Stimulated activated CD4-positive, alpha-beta T cell treated with anti-CD3 and anti-CD28 coated beads, TNF-alpha, amount 100 ng/mL, for 4 hours (primary cell): ENCODE measurements at regions not wholly inside any gene's neighbourhood (a gene's known extent, or its start where the extent isn't known, plus 50 kb on each side); places are given as distances from the start of the nearest gene placed in this dataset.

Experiments used
- DNase-seq, 3 experiments: peaks; one replicate each; pipeline ENCODE4 v3.0.0-alpha.2; 2020; ENCODE audit warnings: low read depth in 3 of 3

GRCh38 chr9:32255026-32255425, 129.4 kb upstream of the ACO1 start:
- no peak for DNase-seq

GRCh38 chr9:32258482-32258881, 126.0 kb upstream of the ACO1 start:
- no peak for DNase-seq

- no peak for DNase-seq
These were observed 124.1 kb upstream of the ACO1 start for GRCh38 chr9:32260151-32260862.

- DNase-seq = no peak
These were observed 120.1 kb upstream of the ACO1 start for GRCh38 chr9:32264170-32264864.

GRCh38 chr9:32265037-32265436, 119.4 kb upstream of the ACO1 start:
- no peak for DNase-seq

GRCh38 chr9:32278991-32279390, 105.5 kb upstream of the ACO1 start:
- DNase-seq = no peak

- DNase-seq = no peak
These were observed 94.7 kb upstream of the ACO1 start for GRCh38 chr9:32289756-32290155.

GRCh38 chr9:32291370-32291769, 93.1 kb upstream of the ACO1 start:
- no peak for DNase-seq

- DNase-seq = no peak
These were observed 91.8 kb upstream of the ACO1 start for GRCh38 chr9:32292611-32293010.

- no peak for DNase-seq
These were observed 91.4 kb upstream of the ACO1 start for GRCh38 chr9:32293091-32293490.

GRCh38 chr9:32294106-32294505, 90.3 kb upstream of the ACO1 start:
- no peak for DNase-seq

GRCh38 chr9:32300373-32300772, 84.1 kb upstream of the ACO1 start:
- DNase-seq = no peak

GRCh38 chr9:32304495-32304894, 79.9 kb upstream of the ACO1 start:
- no peak for DNase-seq

GRCh38 chr9:32306006-32306405, 78.4 kb upstream of the ACO1 start:
- no peak for DNase-seq

GRCh38 chr9:32319312-32319929, 65.0 kb upstream of the ACO1 start:
- no peak for DNase-seq

GRCh38 chr9:32322622-32323021, 61.8 kb upstream of the ACO1 start:
- no peak for DNase-seq

- DNase-seq = no peak
These were observed 58.3 kb upstream of the ACO1 start for GRCh38 chr9:32326146-32326545.

- DNase-seq = no peak
These were observed 53.2 kb upstream of the ACO1 start for GRCh38 chr9:32331240-32331639.

GRCh38 chr9:32334112-32334511, 50.3 kb upstream of the ACO1 start:
- DNase-seq = no peak
